ENCODE measurements at regions not wholly inside any gene's neighbourhood (a gene's known extent, or its start where the extent isn't known, plus 50 kb on each side); places are given as distances from the start of the nearest gene placed in this dataset.

- H3K9me3 ChIP-seq, result no peaks in the 10 kb centered on the region
- no peaks in the 10 kb centered on the region for H3K4me1 ChIP-seq
- TF ChIP-seq, protein P1, sequence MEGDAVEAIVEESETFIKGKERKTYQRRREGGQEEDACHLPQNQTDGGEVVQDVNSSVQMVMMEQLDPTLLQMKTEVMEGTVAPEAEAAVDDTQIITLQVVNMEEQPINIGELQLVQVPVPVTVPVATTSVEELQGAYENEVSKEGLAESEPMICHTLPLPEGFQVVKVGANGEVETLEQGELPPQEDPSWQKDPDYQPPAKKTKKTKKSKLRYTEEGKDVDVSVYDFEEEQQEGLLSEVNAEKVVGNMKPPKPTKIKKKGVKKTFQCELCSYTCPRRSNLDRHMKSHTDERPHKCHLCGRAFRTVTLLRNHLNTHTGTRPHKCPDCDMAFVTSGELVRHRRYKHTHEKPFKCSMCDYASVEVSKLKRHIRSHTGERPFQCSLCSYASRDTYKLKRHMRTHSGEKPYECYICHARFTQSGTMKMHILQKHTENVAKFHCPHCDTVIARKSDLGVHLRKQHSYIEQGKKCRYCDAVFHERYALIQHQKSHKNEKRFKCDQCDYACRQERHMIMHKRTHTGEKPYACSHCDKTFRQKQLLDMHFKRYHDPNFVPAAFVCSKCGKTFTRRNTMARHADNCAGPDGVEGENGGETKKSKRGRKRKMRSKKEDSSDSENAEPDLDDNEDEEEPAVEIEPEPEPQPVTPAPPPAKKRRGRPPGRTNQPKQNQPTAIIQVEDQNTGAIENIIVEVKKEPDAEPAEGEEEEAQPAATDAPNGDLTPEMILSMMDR (IDR thresholded peaks at IDR 0.05; ENCODE audit: low read depth, low read length), result no peak
- H3K27me3 ChIP-seq, result no peaks in the 10 kb centered on the region
- no peaks in the 10 kb centered on the region for H3K36me3 ChIP-seq
- no peak overlapping the region for H3K4me3 ChIP-seq (ENCODE audit: low read depth, low read length)
- no peak for DNase-seq
Observed at GRCh38 chr10:10222304-10222841, 795.3 kb upstream of the CELF2 start.

- no peaks in the 10 kb centered on the region for H3K9me3 ChIP-seq
- no peaks in the 10 kb centered on the region for H3K27me3 ChIP-seq
- H3K4me1 ChIP-seq, result no peaks in the 10 kb centered on the region
- no peak for DNase-seq
- H3K36me3 ChIP-seq, result no peaks in the 10 kb centered on the region
- TF ChIP-seq, protein P1 (IDR thresholded peaks at IDR 0.05; ENCODE audit: low read depth, low read length), result no peak
- no peak overlapping the region for H3K4me3 ChIP-seq (ENCODE audit: low read depth, low read length)
Observed at GRCh38 chr10:10223131-10223530, 794.5 kb upstream of the CELF2 start.

GRCh38 chr10:10225136-10225676 is 792.5 kb upstream of the CELF2 start:
- H3K4me3 ChIP-seq (ENCODE audit: low read depth, low read length), result no peak overlapping the region
- H3K27me3 ChIP-seq, result no peaks in the 10 kb centered on the region
- TF ChIP-seq, protein P1 (IDR thresholded peaks at IDR 0.05; ENCODE audit: low read depth, low read length), result no peak
- no peaks in the 10 kb centered on the region for H3K4me1 ChIP-seq
- no peak for DNase-seq
- no peaks in the 10 kb centered on the region for H3K36me3 ChIP-seq
- no peaks in the 10 kb centered on the region for H3K9me3 ChIP-seq

DNA sequence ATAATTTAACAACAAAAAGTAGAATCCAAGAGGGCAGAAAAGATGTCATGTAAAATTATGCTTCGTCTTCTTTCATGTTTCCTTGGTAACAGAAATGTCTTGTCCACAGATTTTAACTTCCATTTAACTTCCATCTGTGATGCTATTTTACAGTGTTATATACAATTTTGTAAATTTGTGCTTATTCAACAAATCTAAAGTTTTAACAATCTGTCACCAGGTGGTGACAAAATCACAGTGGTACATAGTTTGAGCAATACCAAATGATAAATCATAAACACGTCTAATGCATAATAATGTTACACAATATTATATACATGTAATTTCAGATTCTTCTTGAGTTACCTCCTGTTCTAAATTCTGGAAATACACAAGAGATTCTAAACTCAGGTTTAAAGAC is 784.4 kb upstream of the CELF2 start:
- TF ChIP-seq, protein P1 (IDR thresholded peaks at IDR 0.05; ENCODE audit: low read depth, low read length), result no peak
- H3K4me3 ChIP-seq (ENCODE audit: low read depth, low read length), result no peak overlapping the region

GRCh38 chr10:10235003-10235402 is 782.7 kb upstream of the CELF2 start:
- Histone ChIP-seq H3K36me3 (no peaks in the 10 kb centered on the region), H3K4me1 (no peaks in the 10 kb centered on the region), H3K27me3 (no peaks in the 10 kb centered on the region), H3K4me3 (ENCODE audit: low read depth, low read length) (no peak overlapping the region), H3K9me3 (no peaks in the 10 kb centered on the region)
- TF ChIP-seq, protein P1 (IDR thresholded peaks at IDR 0.05; ENCODE audit: low read depth, low read length), result no peak
- no peak for DNase-seq

More for the DNA sequence above, 784.4 kb upstream of the CELF2 start:
- H3K36me3 ChIP-seq, result no peaks in the 10 kb centered on the region
- H3K9me3 ChIP-seq, result no peaks in the 10 kb centered on the region
- no peaks in the 10 kb centered on the region for H3K4me1 ChIP-seq
- DNase-seq, result no peak
- H3K27me3 ChIP-seq, result no peaks in the 10 kb centered on the region

- Histone ChIP-seq H3K9me3 (no peaks in the 10 kb centered on the region), H3K4me1 (no peaks in the 10 kb centered on the region), H3K4me3 (ENCODE audit: low read depth, low read length) (no peak overlapping the region), H3K27me3 (no peaks in the 10 kb centered on the region), H3K36me3 (no peaks in the 10 kb centered on the region)
- TF ChIP-seq, protein P1 (IDR thresholded peaks at IDR 0.05; ENCODE audit: low read depth, low read length), result no peak
- no peak for DNase-seq
Observed at GRCh38 chr10:10247585-10247984, 770.1 kb upstream of the CELF2 start.
